Panc1 (cell line): ENCODE measurements at regions not wholly inside any gene's neighbourhood (a gene's known extent, or its start where the extent isn't known, plus 50 kb on each side); places are given as distances from the start of the nearest gene placed in this dataset.

Experiments
- CTCF ChIP-seq: fragments of 450-650 bp; IDR thresholded peaks from 2 replicates; pipeline ENCODE4 v1.5.1; 2017; ENCODE audit warnings: mild to moderate bottlenecking
- REST ChIP-seq, 2 experiments: IDR thresholded peaks; 2 replicates each; pipeline ENCODE4 v1.6.1; 2011 to 2012; ENCODE audit warnings: low read depth in 2 of 2, control low read depth in 1 of 2, low read length in 1 of 2, mild to moderate bottlenecking in 1 of 2, moderate library complexity in 1 of 2; ENCODE audit not compliant: insufficient read depth in 1 of 2
- SIN3A ChIP-seq: IDR thresholded peaks from 2 replicates; pipeline ENCODE4 v1.6.1; 2012; ENCODE audit warnings: low read depth, mild to moderate bottlenecking, low read length, moderate library complexity, borderline replicate concordance; ENCODE audit not compliant: insufficient read depth
- TCF7L2 ChIP-seq: IDR thresholded peaks from 2 replicates; pipeline ENCODE4 v1.6.1; 2011; ENCODE audit warnings: mild to moderate bottlenecking, low read depth, low read length, inconsistent platforms

- TF ChIP-seq CTCF (no peak), SIN3A (no peak), TCF7L2 (no peak), REST (IDR thresholded peaks at IDR 0.05; ENCODE audit: insufficient read depth in 1 of 2, low read depth in 2 of 2, low read length in 1 of 2) (no peak)
Measured at GRCh38 chr14:29098656-29099055, 332.1 kb downstream of the FOXG1 start.
